Gastroesophageal sphincter (tissue), 3 donors: ENCODE measurements at regions not wholly inside any gene's neighbourhood (a gene's known extent, or its start where the extent isn't known, plus 50 kb on each side); places are given as distances from the start of the nearest gene placed in this dataset.

Source experiments
- EP300 ChIP-seq: sonication (generic); formaldehyde crosslinking; IDR thresholded peaks from one replicate; pipeline ENCODE4 v1.6.1; 2017; ENCODE audit warnings: antibody characterized with exemption, mild to moderate bottlenecking
- POLR2A ChIP-seq, 2 donors: fragments of 450-650 bp; IDR thresholded peaks; one replicate each; pipeline ENCODE4 v1.6.1; 2017; ENCODE audit warnings: antibody characterized with exemption in 2 of 2, mild to moderate bottlenecking in 2 of 2, moderate library complexity in 1 of 2
- POLR2AphosphoS5 ChIP-seq: sonication (generic); formaldehyde crosslinking; IDR thresholded peaks from one replicate; pipeline ENCODE4 v1.6.1; 2017; ENCODE audit warnings: antibody characterized with exemption
- TF ChIP-seq, protein P1 (sequence below), 4 experiments: fragments of 200-600 bp in 2 of 4; fragments of 450-650 bp in 2 of 4; sonication (generic) in 1 of 4; IDR thresholded peaks; one replicate each; pipeline ENCODE4 v1.5.1; 2017 to 2019; ENCODE audit warnings: antibody characterized with exemption in 4 of 4, mild to moderate bottlenecking in 2 of 4, moderate library complexity in 2 of 4

DNA sequence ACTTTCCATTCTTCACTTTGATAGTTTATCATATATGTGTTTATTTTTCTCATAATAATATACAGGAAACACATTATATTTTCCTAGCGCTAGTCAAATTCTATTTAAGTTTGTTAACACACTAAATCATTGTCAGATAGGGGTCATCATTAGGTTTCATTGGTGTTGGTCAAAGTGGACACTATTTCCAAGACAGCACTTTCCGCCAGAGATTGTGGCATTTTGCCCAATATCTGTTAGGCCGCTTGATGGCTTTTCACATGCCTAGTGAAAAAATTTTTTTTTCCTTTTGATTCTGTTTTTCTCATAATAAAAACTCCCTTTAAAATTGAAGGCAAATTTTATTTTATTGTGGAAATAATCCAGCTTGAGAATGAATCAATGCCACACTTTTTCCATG lies 495.4 kb upstream of the AKR1E2 start:
- TF ChIP-seq, protein P1, sequence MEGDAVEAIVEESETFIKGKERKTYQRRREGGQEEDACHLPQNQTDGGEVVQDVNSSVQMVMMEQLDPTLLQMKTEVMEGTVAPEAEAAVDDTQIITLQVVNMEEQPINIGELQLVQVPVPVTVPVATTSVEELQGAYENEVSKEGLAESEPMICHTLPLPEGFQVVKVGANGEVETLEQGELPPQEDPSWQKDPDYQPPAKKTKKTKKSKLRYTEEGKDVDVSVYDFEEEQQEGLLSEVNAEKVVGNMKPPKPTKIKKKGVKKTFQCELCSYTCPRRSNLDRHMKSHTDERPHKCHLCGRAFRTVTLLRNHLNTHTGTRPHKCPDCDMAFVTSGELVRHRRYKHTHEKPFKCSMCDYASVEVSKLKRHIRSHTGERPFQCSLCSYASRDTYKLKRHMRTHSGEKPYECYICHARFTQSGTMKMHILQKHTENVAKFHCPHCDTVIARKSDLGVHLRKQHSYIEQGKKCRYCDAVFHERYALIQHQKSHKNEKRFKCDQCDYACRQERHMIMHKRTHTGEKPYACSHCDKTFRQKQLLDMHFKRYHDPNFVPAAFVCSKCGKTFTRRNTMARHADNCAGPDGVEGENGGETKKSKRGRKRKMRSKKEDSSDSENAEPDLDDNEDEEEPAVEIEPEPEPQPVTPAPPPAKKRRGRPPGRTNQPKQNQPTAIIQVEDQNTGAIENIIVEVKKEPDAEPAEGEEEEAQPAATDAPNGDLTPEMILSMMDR (IDR thresholded peaks at IDR 0.05), result no peak
- TF ChIP-seq POLR2A (IDR thresholded peaks at IDR 0.05) (no peak), EP300 (no peak), POLR2AphosphoS5 (no peak)
